Calu3 (cell line): ENCODE measurements at regions not wholly inside any gene's neighbourhood (a gene's known extent, or its start where the extent isn't known, plus 50 kb on each side); places are given as distances from the start of the nearest gene placed in this dataset.

ENCODE experiments used
- BruUV-seq: library from RNA; stranded (reverse); fragments of 400-500 nt; replicated peaks from 2 replicates; lab custom pipeline; 2021; lab: Mats Ljungman, UMichigan
- CTCF ChIA-PET: fragments of 300-600 bp; sonication (Branson Sonifier 250); formaldehyde crosslinking; loops from one replicate; lab custom pipeline; 2022; ENCODE audit warnings: antibody characterized with exemption; lab: Charles Lee
- DNase-seq: peaks from one replicate; pipeline ENCODE4 v3.0.0; 2022
- H3K27ac Mint-ChIP-seq: one replicate; pipeline ENCODE4 v1.8.0; 2022; ENCODE audit warnings: mixed read lengths; ENCODE audit not compliant: unreplicated experiment
- H3K27me3 Mint-ChIP-seq: one replicate; pipeline ENCODE4 v1.8.0; 2022; ENCODE audit warnings: mixed read lengths; ENCODE audit not compliant: unreplicated experiment
- H3K36me3 Mint-ChIP-seq: one replicate; pipeline ENCODE4 v1.8.0; 2022; ENCODE audit warnings: mild to moderate bottlenecking, moderate library complexity, mixed read lengths; ENCODE audit not compliant: insufficient read depth, unreplicated experiment
- H3K4me1 Mint-ChIP-seq: one replicate; pipeline ENCODE4 v1.8.0; 2022; ENCODE audit warnings: mild to moderate bottlenecking, low read depth, mixed read lengths; ENCODE audit not compliant: unreplicated experiment
- H3K4me3 Mint-ChIP-seq: one replicate; pipeline ENCODE4 v1.8.0; 2022; ENCODE audit warnings: mild to moderate bottlenecking, low read depth, moderate library complexity, mixed read lengths; ENCODE audit not compliant: unreplicated experiment
- H3K9me3 Mint-ChIP-seq: one replicate; pipeline ENCODE4 v1.8.0; 2022; ENCODE audit warnings: low read depth, mixed read lengths; ENCODE audit not compliant: unreplicated experiment
- CTCF ChIP-seq: fragments of 200-600 bp; IDR thresholded peaks from one replicate; pipeline ENCODE4 v1.8.0; 2022; ENCODE audit warnings: antibody characterized with exemption; ENCODE audit not compliant: unreplicated experiment
- intact Hi-C: fragments of 100-400 bp; cut with micrococcal nuclease; formaldehyde crosslinking; loops from one replicate; pipeline ENCODE4 v1.10.0; 2022; ENCODE audit not compliant: unreplicated experiment

GRCh38 chr1:228854907-228855306 lies 119.6 kb downstream of the RHOU start:
- no peak for TF ChIP-seq CTCF
- intact Hi-C loops = loop anchor here (5.0 kb wide), 1 partner anchor 82 kb away; no protein-coding TSS in a partner anchor
- Mint-ChIP-seq H3K27ac (no peak overlapping the region), H3K4me3 (no peak overlapping the region), H3K4me1 (peaks cover 25% of the 10 kb centered on the region), H3K36me3 (no peaks in the 10 kb centered on the region), H3K27me3 (no peaks in the 10 kb centered on the region), H3K9me3 (no peaks in the 10 kb centered on the region)
- BruUV-seq = no TSS peak
- DNase-seq = no peak
- CTCF ChIA-PET = no interaction called here

- no peaks in the 10 kb centered on the region for H3K27me3 Mint-ChIP-seq
- DNase-seq = no peak
- no peak for TF ChIP-seq CTCF
- peaks cover 5% of the 10 kb centered on the region for H3K36me3 Mint-ChIP-seq
- no peak overlapping the region for H3K27ac Mint-ChIP-seq
- BruUV-seq = no TSS peak
- intact Hi-C loops = no loop called here
- CTCF ChIA-PET = interaction anchor here (0.7 kb wide), 1 partner anchor 372 kb away, joined by 3 read pairs; no protein-coding TSS in a partner anchor
- no peaks in the 10 kb centered on the region for H3K9me3 Mint-ChIP-seq
- no peak overlapping the region for H3K4me3 Mint-ChIP-seq
- peaks cover 34% of the 10 kb centered on the region for H3K4me1 Mint-ChIP-seq
Measured at GRCh38 chr1:228857611-228858010, 122.3 kb downstream of the RHOU start.

GRCh38 chr1:228860911-228861831 lies 125.9 kb downstream of the RHOU start:
- no peak for TF ChIP-seq CTCF
- Mint-ChIP-seq H3K4me1 (peaks cover 56% of the 10 kb centered on the region), H3K27ac (peak overlapping the region; percentile 46), H3K9me3 (no peaks in the 10 kb centered on the region), H3K4me3 (peak overlapping the region; percentile 15), H3K27me3 (no peaks in the 10 kb centered on the region), H3K36me3 (peaks cover 5% of the 10 kb centered on the region)
- peak; percentile 73 for DNase-seq
- intact Hi-C loops = loop anchor here (2.0 kb wide), 1 partner anchor 22 kb away; no protein-coding TSS in a partner anchor
- no TSS peak for BruUV-seq
- CTCF ChIA-PET = interaction anchor here (0.8 to 1.2 kb wide), 8 partner anchors 11 to 296 kb away, joined by 3 to 11 read pairs (median 4); partner anchors contain the start of gene RHOU

- Mint-ChIP-seq H3K4me3 (no peak overlapping the region), H3K4me1 (peaks cover 56% of the 10 kb centered on the region), H3K9me3 (no peaks in the 10 kb centered on the region), H3K27me3 (no peaks in the 10 kb centered on the region), H3K27ac (no peak overlapping the region), H3K36me3 (peaks cover 5% of the 10 kb centered on the region)
- CTCF ChIA-PET = interaction anchor here (0.8 to 1.2 kb wide), 6 partner anchors 12 to 295 kb away, joined by 3 to 11 read pairs (median 4); partner anchors contain the start of gene RHOU
- intact Hi-C loops = loop anchor here (2.0 kb wide), 1 partner anchor 23 kb away; no protein-coding TSS in a partner anchor
- no TSS peak for BruUV-seq
- DNase-seq = no peak
- TF ChIP-seq CTCF = no peak
Measured at GRCh38 chr1:228861832-228862180, 126.5 kb downstream of the RHOU start.
